ENCODE measurements at regions not wholly inside any gene's neighbourhood (a gene's known extent, or its start where the extent isn't known, plus 50 kb on each side); places are given as distances from the start of the nearest gene placed in this dataset.

DNA sequence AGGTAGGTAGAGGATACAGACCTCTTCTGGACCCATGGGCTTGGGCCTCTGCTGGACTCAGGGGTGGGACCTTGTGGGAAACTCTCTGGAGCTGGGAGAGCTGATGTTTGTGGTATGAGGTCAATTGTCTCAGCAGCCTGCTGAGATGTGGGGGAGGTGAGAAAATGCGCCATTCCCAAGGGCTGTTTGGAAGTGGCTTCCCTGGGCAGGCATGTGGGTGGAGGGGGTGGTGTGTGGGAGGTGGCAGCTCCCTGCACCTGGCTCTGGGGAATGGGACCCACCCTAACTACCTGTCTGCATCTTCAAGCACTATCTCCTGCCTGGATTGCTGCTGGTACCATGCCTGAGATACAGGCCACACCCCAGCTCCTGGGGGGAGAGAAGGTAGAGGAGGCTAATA, 97.4 kb upstream of the THY1 start:
- DNase-seq: no peak

GRCh38 chr11:119519796-119520195, 96.8 kb upstream of the THY1 start:
- DNase-seq: no peak

GRCh38 chr11:119518746-119519730, 96.1 kb upstream of the THY1 start:
- no peak for DNase-seq

GRCh38 chr11:119515771-119516400, 92.9 kb upstream of the THY1 start:
- no peak for DNase-seq

- DNase-seq: no peak
Measured at GRCh38 chr11:119513806-119514170, 90.8 kb upstream of the THY1 start.

GRCh38 chr11:119513131-119513805, 90.3 kb upstream of the THY1 start:
- DNase-seq: no peak

DNA sequence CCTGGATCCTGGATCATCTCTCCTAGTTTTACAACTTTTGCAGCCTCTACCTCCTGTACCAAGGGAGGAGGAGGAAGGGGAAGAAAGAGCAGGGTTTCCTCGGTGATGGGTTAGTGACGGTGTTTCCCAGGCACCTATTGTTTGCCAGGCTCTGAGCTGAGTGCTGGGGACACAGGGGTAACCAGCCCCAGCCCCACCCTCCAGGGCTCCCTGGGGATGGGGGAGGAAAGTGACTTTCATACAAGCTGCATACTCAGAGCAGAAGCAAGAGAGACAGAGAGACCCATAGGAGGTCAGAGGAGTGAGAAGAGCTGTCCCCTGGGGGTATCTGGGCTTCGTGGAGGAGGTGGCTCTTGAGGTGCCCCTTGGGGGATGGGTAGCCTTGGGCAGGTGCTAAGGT, 89.4 kb upstream of the THY1 start:
- DNase-seq: no peak

DNA sequence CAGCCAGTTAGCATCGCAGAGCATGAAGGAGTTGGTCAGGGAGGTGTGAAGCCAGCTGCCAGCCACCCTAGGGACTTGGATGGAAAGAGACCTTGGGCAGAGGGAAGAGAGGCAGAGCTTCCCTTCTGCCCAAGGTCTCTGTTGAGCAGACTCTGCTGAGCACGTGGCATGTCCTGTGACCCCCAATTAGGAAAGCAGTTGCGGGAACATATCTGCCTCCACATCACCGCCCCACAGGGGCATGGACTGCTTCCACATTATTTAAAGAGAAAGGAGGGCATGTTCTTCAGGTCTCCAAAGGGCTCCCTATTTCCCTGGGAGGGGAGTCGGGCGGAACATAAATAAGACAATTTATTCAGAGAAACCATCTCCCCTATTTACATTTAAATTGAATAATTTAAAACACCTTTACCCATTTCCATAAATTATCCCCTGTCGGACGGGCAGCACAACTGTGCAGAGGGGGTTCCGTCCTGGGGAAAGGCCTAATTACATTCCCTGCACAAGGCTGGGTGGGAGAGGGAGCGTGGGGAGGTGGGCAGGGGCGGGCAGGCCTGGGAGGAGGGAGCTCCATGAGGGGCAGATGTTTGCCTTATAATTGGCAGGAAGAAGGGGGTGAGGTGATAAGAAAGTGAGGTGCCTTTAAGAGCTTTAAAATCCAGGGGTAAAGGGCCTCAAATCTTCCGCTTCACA, 88.8 kb upstream of the THY1 start:
- no peak for DNase-seq

GRCh38 chr11:119509969-119510401, 87.0 kb upstream of the THY1 start:
- peak; percentile 35 to 75 for DNase-seq

GRCh38 chr11:119509282-119509841, 86.4 kb upstream of the THY1 start:
- no peak for DNase-seq

GRCh38 chr11:119506436-119506835, 83.5 kb upstream of the THY1 start:
- no peak for DNase-seq

DNA sequence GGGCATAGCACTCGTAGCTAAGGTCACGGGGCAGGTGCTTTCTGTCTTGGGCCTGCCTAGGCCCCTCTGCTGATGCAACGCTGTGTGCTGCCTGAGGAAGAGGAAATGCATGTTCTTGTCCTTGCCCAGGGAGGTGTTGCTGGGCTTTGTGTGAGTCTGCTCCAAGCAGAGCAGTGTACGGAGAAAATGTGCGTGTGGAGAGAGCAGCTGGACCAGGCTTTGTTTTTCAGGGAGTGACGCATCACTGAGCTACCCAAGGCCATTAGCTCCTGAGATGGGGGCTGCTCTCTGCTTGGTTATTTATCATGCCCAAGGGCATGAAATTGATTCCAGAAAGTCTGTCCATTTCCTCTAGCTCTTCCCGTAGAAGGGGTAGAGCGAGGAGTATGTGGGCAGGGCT, 82.9 kb upstream of the THY1 start:
- DNase-seq: no peak

- no peak for DNase-seq
Measured at GRCh38 chr11:119505071-119505470, 82.1 kb upstream of the THY1 start.

- DNase-seq: no peak
Measured at GRCh38 chr11:119504371-119504770, 81.4 kb upstream of the THY1 start.

- no peak for DNase-seq
Measured at GRCh38 chr11:119501777-119502405, 78.9 kb upstream of the THY1 start.

- DNase-seq: no peak
Measured at GRCh38 chr11:119497717-119498116, 74.7 kb upstream of the THY1 start.

GRCh38 chr11:119496997-119497396, 74.0 kb upstream of the THY1 start:
- no peak for DNase-seq

DNA sequence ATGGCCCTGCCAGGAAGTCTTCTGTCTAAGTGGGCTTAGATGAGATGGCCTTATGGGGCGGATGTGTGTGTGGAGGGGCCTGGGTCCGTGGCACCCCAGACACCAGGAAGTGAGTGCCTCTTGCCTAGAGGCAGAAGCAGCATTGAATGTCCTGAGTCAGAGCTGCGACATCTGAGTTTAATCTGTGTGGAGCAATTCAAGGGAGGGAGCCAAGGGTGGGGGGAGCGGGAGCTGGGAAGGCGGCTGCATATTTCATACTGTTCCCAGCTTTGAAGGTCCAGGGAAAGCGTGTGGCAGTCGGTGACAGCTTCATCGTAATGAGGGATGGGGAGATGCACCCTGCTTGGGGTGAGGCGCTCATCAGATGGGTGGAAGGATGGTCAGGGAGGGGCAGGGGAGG, 73.5 kb upstream of the THY1 start:
- DNase-seq: no peak

DNA sequence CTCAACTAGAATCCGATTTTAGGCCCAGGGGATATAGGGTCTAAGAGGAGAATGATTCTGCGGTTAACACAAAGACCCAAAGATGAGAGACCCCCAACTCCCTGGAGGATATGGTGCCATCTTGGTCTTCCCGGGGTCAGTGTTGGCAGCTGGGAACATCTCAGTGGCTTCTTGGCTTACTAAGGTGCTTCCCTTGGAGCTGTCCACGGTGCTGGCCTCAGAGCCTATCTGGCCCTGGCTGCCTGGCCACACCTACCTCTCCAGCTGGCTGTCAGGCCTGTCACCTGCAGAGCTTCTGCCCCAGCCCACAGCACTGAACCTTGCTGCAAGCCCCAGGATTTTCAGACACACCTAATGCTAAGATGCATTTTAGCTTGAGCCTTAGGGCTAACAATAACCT, 70.7 kb upstream of the THY1 start:
- DNase-seq: no peak

- DNase-seq: no peak
Measured at GRCh38 chr11:119491753-119492510, 69.0 kb upstream of the THY1 start.

- no peak for DNase-seq
Measured at GRCh38 chr11:119490253-119491006, 67.5 kb upstream of the THY1 start.
